ENCODE measurements at regions not wholly inside any gene's neighbourhood (a gene's known extent, or its start where the extent isn't known, plus 50 kb on each side); places are given as distances from the start of the nearest gene placed in this dataset.
"Not testable (repeated sequence)": the region's sequence is repeated elsewhere in the genome, so short reads cannot be mapped to it uniquely, and the experiment has no call there.

GRCh38 chr22:35475545-35475944, 65.1 kb upstream of the RASD2 start:
- no peak for DNase-seq (ENCODE audit: low read depth)

GRCh38 chr22:35476341-35476740, 64.3 kb upstream of the RASD2 start:
- DNase-seq (ENCODE audit: low read depth), result peak; percentile 65

GRCh38 chr22:35477911-35478582, 62.6 kb upstream of the RASD2 start:
- DNase-seq (ENCODE audit: low read depth), result peak; percentile 75

GRCh38 chr22:35478633-35479107, 62.0 kb upstream of the RASD2 start:
- DNase-seq (ENCODE audit: low read depth), result no peak

GRCh38 chr22:35479359-35479758, 61.3 kb upstream of the RASD2 start:
- DNase-seq (ENCODE audit: low read depth), result no peak

- DNase-seq (ENCODE audit: low read depth), result no peak
Observed at GRCh38 chr22:35479985-35480550, 60.6 kb upstream of the RASD2 start.

GRCh38 chr22:35480627-35481550, 59.7 kb upstream of the RASD2 start:
- DNase-seq (ENCODE audit: low read depth), result no peak

- no peak for DNase-seq (ENCODE audit: low read depth)
Observed at GRCh38 chr22:35482311-35482710, 58.3 kb upstream of the RASD2 start.

GRCh38 chr22:35482974-35483373, 57.7 kb upstream of the RASD2 start:
- no peak for DNase-seq (ENCODE audit: low read depth)

- no peak for DNase-seq (ENCODE audit: low read depth)
Observed at GRCh38 chr22:35483730-35484129, 56.9 kb upstream of the RASD2 start.

GRCh38 chr22:35484651-35485556, 55.7 kb upstream of the RASD2 start:
- DNase-seq (ENCODE audit: low read depth), result peak; percentile 24

GRCh38 chr22:35486116-35486631, 54.5 kb upstream of the RASD2 start:
- DNase-seq (ENCODE audit: low read depth), result no peak

- DNase-seq (ENCODE audit: low read depth), result not testable (repeated sequence)
Observed at GRCh38 chr22:35487623-35488022, 53.0 kb upstream of the RASD2 start.

- no peak for DNase-seq (ENCODE audit: low read depth)
Observed at GRCh38 chr22:35488513-35488912, 52.1 kb upstream of the RASD2 start.

- DNase-seq (ENCODE audit: low read depth), result no peak
Observed at GRCh38 chr22:35489239-35489638, 51.4 kb upstream of the RASD2 start.

Data from iris pigment epithelial cell (primary cell).